ENCODE measurements at regions not wholly inside any gene's neighbourhood (a gene's known extent, or its start where the extent isn't known, plus 50 kb on each side); places are given as distances from the start of the nearest gene placed in this dataset.
"Not testable (repeated sequence)": the region's sequence is repeated elsewhere in the genome, so short reads cannot be mapped to it uniquely, and the experiment has no call there.

- TF ChIP-seq CTCF (IDR thresholded peaks at IDR 0.05; ENCODE audit: low read depth, low read length), result no peak
- no peak overlapping the region for H3K4me3 ChIP-seq (replicated peaks in 1 of 2; ENCODE audit: low read depth in 2 of 2, low read length in 2 of 2)
- DNase-seq (ENCODE audit: low read depth in 2 of 2), result no peak
Measured at GRCh38 chr13:59399513-59399912, 764.2 kb downstream of the DIAPH3 start.

DNA sequence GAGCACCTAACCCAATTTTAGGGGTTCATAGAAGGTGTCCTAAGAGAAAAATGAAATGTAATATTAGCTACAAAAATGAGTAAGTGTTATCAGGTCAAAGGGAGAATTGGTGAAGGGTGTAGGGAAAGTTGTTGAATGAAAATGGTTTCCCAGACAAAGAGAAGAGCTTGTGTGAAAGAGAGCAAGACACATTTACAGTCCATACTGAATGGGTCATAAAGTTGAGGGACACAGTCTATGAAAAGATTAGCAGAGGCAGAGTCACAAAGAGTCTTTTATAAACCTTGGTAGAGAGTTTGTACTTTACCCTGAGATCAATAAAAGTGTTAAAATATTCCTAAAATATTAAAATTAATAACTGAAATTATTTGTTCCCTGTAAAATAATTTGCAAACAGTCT lies 759.4 kb downstream of the DIAPH3 start:
- no peak for DNase-seq (ENCODE audit: low read depth in 2 of 2)
- TF ChIP-seq CTCF (IDR thresholded peaks at IDR 0.05; ENCODE audit: low read depth, low read length), result no peak

DNA sequence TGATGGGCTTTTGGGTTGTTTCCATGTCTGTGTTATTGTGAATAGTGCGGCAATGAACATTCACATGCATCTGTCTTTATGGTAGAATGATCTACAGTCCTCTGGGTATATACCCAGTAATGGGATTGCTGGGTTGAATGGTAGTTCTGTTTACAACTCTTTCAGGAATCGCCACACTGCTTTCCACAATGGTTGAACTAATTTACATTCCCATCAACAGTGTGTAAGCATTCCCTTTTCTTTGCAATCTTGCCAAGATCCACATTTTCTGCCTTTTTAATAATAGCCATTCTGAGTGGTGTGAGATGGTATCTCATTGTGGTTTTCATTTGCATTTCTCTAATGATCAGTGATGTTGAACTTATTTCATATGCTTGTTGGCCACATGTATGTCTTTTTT lies 756.5 kb downstream of the DIAPH3 start:
- not testable (repeated sequence) for H3K4me3 ChIP-seq (replicated peaks in 1 of 2; ENCODE audit: low read depth in 2 of 2, low read length in 2 of 2); DNase-seq (ENCODE audit: low read depth in 2 of 2)

More for the DNA sequence above, 759.4 kb downstream of the DIAPH3 start:
- H3K4me3 ChIP-seq (replicated peaks in 1 of 2; ENCODE audit: low read depth in 2 of 2, low read length in 2 of 2), result no peak overlapping the region

DNA sequence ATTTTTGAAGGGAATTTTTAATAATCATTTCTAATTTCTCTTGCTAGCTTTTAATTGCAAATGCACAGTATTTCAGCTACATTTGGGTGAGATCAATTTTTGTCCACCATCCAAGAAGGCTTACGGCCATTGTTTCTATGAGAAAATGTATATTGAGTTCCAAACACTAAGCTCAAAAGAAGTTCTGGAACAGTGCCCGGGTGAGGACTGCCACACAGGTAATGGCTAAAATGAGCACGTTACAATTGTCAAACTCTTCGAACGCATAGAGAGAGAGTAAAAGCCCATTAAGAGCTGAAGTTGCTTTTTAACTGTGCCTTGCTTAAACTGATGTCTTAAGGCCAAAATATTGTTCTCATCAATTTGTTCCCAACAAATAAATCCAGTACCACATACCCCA lies 755.0 kb downstream of the DIAPH3 start:
- H3K4me3 ChIP-seq (replicated peaks in 1 of 2; ENCODE audit: low read depth in 2 of 2, low read length in 2 of 2), result no peak overlapping the region

GRCh38 chr13:59409211-59409610 lies 754.5 kb downstream of the DIAPH3 start:
- H3K4me3 ChIP-seq (replicated peaks in 1 of 2; ENCODE audit: low read depth in 2 of 2, low read length in 2 of 2), result no peak overlapping the region
- peak; percentile 32 to 48 for DNase-seq (ENCODE audit: low read depth in 2 of 2)

More for the DNA sequence above, 755.0 kb downstream of the DIAPH3 start:
- DNase-seq (ENCODE audit: low read depth in 2 of 2), result no peak
- TF ChIP-seq CTCF (IDR thresholded peaks at IDR 0.05; ENCODE audit: low read depth, low read length), result no peak

DNA sequence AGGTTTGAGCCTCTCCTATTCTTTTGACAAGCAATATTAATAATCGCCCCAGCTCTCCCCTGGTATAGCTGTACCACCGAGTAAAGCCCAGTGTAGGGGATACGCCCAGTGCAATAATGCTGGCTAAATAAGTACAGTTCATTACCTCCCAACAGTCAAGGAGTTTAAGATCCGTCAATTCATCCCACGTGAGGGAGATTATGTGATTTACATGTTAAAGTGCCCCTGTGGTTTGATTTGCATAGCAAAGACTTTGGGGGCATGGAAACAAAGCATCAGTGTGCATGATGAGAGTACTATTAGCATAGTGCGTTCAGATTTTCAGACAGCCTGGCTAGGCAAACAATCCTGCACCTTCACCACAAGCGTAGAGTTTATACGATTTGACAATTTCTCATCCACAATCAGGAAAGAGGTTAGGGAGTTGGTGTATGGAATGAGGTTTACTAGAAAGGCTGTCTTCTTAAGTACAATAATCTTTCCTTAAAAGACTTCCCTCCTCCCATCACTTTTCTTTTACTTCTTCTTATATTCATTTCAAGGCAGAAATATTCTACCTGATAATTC lies 754.0 kb downstream of the DIAPH3 start:
- DNase-seq (ENCODE audit: low read depth in 2 of 2), result no peak
- TF ChIP-seq CTCF (IDR thresholded peaks at IDR 0.05; ENCODE audit: low read depth, low read length), result no peak
- no peak overlapping the region for H3K4me3 ChIP-seq (replicated peaks in 1 of 2; ENCODE audit: low read depth in 2 of 2, low read length in 2 of 2)

More at GRCh38 chr13:59409211-59409610, 754.5 kb downstream of the DIAPH3 start:
- no peak for TF ChIP-seq CTCF (IDR thresholded peaks at IDR 0.05; ENCODE audit: low read depth, low read length)

- no peak for DNase-seq (ENCODE audit: low read depth in 2 of 2)
- no peak for TF ChIP-seq CTCF (IDR thresholded peaks at IDR 0.05; ENCODE audit: low read depth, low read length)
- H3K4me3 ChIP-seq (replicated peaks in 1 of 2; ENCODE audit: low read depth in 2 of 2, low read length in 2 of 2), result no peak overlapping the region
Measured at GRCh38 chr13:59413126-59413525, 750.6 kb downstream of the DIAPH3 start.
